ENCODE measurements at regions not wholly inside any gene's neighbourhood (a gene's known extent, or its start where the extent isn't known, plus 50 kb on each side); places are given as distances from the start of the nearest gene placed in this dataset.
"Not testable (repeated sequence)": the region's sequence is repeated elsewhere in the genome, so short reads cannot be mapped to it uniquely, and the experiment has no call there.

DNA sequence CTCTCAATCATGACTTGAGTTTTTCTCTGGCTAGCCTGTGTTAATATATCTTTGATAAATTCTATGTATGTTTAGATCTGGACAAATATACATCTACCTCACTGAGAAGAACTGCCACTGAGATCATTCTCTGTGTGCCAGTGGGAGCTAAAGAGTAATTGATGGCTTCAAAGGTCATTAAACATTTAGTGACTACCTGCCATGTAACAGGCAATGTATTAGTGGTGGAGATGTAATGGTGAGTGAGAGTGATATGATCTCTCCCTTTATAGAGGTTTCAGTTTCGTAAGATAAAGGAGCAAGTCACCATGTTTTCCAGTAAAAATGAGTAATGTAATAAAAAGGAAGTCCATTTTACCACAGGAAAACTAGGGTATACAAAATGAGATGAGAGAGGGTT lies 235.8 kb upstream of the CDH8 start:
- Histone ChIP-seq H3K9me3 (ENCODE audit: low read length) (no peaks in the 10 kb centered on the region), H3K79me2 (replicated peaks; ENCODE audit: insufficient read depth, low read length) (no peaks in the 10 kb centered on the region), H2AFZ (ENCODE audit: low read depth, low read length) (no peak overlapping the region), H4K20me1 (ENCODE audit: insufficient read depth) (no peaks in the 10 kb centered on the region), H3K36me3 (ENCODE audit: insufficient read depth, low read length) (no peaks in the 10 kb centered on the region), H3K27ac (ENCODE audit: low read length) (no peak overlapping the region), H3K27me3 (ENCODE audit: insufficient read depth, low read depth, low read length) (no peaks in the 10 kb centered on the region), H3K9me2 (ENCODE audit: insufficient read depth, low read length) (no peaks in the 10 kb centered on the region), H3F3A (ENCODE audit: insufficient read depth, low read length, poor library complexity, severe bottlenecking) (no peaks in the 10 kb centered on the region), H3K4me3 (ENCODE audit: low read length) (no peak overlapping the region), H3K4me2 (ENCODE audit: low read length) (no peak overlapping the region), H3K9ac (ENCODE audit: low read length) (no peak overlapping the region)
- peak; percentile 21 for TF ChIP-seq POLR2AphosphoS5 (IDR thresholded peaks at IDR 0.05)
- TF ChIP-seq EP300 (conservative IDR thresholded peaks at IDR 0.05; ENCODE audit: poor library complexity, severe bottlenecking): no peak

GRCh38 chr16:62261760-62262159 lies 225.5 kb upstream of the CDH8 start:
- no peaks in the 10 kb centered on the region for H3K9me2 ChIP-seq (ENCODE audit: insufficient read depth, low read length)
- H4K20me1 ChIP-seq (ENCODE audit: insufficient read depth): no peaks in the 10 kb centered on the region
- no peaks in the 10 kb centered on the region for H3K36me3 ChIP-seq (ENCODE audit: insufficient read depth, low read length)
- H3K4me3 ChIP-seq (ENCODE audit: low read length): no peak overlapping the region
- H3K79me2 ChIP-seq (replicated peaks; ENCODE audit: insufficient read depth, low read length): no peaks in the 10 kb centered on the region
- TF ChIP-seq EP300 (conservative IDR thresholded peaks at IDR 0.05; ENCODE audit: poor library complexity, severe bottlenecking) (no peak), MXI1 (conservative IDR thresholded peaks at IDR 0.05; ENCODE audit: poor library complexity, severe bottlenecking) (no peak), POLR2AphosphoS5 (IDR thresholded peaks at IDR 0.05) (no peak), RAD21 (conservative IDR thresholded peaks at IDR 0.05) (no peak), TAF1 (IDR thresholded peaks at IDR 0.05; ENCODE audit: low read depth) (no peak), SMC3 (conservative IDR thresholded peaks at IDR 0.05; ENCODE audit: poor library complexity) (no peak), EZH2 (IDR thresholded peaks at IDR 0.05; ENCODE audit: borderline replicate concordance, insufficient read depth, low read length, poor library complexity, severe bottlenecking) (no peak)
- TF ChIP-seq, protein P1, sequence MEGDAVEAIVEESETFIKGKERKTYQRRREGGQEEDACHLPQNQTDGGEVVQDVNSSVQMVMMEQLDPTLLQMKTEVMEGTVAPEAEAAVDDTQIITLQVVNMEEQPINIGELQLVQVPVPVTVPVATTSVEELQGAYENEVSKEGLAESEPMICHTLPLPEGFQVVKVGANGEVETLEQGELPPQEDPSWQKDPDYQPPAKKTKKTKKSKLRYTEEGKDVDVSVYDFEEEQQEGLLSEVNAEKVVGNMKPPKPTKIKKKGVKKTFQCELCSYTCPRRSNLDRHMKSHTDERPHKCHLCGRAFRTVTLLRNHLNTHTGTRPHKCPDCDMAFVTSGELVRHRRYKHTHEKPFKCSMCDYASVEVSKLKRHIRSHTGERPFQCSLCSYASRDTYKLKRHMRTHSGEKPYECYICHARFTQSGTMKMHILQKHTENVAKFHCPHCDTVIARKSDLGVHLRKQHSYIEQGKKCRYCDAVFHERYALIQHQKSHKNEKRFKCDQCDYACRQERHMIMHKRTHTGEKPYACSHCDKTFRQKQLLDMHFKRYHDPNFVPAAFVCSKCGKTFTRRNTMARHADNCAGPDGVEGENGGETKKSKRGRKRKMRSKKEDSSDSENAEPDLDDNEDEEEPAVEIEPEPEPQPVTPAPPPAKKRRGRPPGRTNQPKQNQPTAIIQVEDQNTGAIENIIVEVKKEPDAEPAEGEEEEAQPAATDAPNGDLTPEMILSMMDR (IDR thresholded peaks at IDR 0.05; ENCODE audit: poor library complexity, severe bottlenecking): no peak
- TF ChIP-seq, protein P2, sequence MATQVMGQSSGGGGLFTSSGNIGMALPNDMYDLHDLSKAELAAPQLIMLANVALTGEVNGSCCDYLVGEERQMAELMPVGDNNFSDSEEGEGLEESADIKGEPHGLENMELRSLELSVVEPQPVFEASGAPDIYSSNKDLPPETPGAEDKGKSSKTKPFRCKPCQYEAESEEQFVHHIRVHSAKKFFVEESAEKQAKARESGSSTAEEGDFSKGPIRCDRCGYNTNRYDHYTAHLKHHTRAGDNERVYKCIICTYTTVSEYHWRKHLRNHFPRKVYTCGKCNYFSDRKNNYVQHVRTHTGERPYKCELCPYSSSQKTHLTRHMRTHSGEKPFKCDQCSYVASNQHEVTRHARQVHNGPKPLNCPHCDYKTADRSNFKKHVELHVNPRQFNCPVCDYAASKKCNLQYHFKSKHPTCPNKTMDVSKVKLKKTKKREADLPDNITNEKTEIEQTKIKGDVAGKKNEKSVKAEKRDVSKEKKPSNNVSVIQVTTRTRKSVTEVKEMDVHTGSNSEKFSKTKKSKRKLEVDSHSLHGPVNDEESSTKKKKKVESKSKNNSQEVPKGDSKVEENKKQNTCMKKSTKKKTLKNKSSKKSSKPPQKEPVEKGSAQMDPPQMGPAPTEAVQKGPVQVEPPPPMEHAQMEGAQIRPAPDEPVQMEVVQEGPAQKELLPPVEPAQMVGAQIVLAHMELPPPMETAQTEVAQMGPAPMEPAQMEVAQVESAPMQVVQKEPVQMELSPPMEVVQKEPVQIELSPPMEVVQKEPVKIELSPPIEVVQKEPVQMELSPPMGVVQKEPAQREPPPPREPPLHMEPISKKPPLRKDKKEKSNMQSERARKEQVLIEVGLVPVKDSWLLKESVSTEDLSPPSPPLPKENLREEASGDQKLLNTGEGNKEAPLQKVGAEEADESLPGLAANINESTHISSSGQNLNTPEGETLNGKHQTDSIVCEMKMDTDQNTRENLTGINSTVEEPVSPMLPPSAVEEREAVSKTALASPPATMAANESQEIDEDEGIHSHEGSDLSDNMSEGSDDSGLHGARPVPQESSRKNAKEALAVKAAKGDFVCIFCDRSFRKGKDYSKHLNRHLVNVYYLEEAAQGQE (IDR thresholded peaks at IDR 0.05; ENCODE audit: borderline replicate concordance): no peak
- H3K27ac ChIP-seq (ENCODE audit: low read length): no peak overlapping the region
- no peaks in the 10 kb centered on the region for H3F3A ChIP-seq (ENCODE audit: insufficient read depth, low read length, poor library complexity, severe bottlenecking)
- no peaks in the 10 kb centered on the region for H3K27me3 ChIP-seq (ENCODE audit: insufficient read depth, low read depth, low read length)
- no peak overlapping the region for H3K4me2 ChIP-seq (ENCODE audit: low read length)
- no peaks in the 10 kb centered on the region for H3K9me3 ChIP-seq (ENCODE audit: low read length)
- H2AFZ ChIP-seq (ENCODE audit: low read depth, low read length): no peak overlapping the region
- H3K9ac ChIP-seq (ENCODE audit: low read length): no peak overlapping the region

DNA sequence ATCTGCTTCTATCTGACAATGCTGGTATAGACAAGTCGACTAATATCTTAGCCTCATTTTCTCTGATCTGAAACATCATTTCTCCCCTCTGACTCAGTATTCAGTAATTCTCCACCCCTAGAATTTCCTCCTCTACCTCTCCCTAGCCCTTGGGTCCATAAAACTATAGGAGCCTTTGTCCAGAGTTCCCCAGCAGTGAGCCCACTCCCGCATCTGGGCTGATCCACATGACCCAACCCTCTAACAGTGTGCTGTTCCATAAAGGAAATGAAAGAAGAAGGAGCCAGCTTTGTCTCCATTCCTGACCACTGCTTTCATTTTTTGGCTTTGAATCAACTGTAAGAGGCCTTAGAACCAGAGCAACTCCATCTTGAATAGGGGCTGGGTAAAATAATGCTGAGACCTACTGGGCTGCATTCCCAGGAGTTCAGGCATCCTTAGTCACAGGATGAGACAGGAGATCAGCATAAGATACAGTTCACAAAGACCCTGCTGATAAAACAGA lies 222.7 kb upstream of the CDH8 start:
- H3F3A ChIP-seq (ENCODE audit: insufficient read depth, low read length, poor library complexity, severe bottlenecking); H3K9me3 ChIP-seq (ENCODE audit: low read length); H3K27ac ChIP-seq (ENCODE audit: low read length); H3K36me3 ChIP-seq (ENCODE audit: insufficient read depth, low read length); H3K4me2 ChIP-seq (ENCODE audit: low read length); H3K9ac ChIP-seq (ENCODE audit: low read length); H3K4me3 ChIP-seq (ENCODE audit: low read length); H3K27me3 ChIP-seq (ENCODE audit: insufficient read depth, low read depth, low read length); H4K20me1 ChIP-seq (ENCODE audit: insufficient read depth); H2AFZ ChIP-seq (ENCODE audit: low read depth, low read length); H3K9me2 ChIP-seq (ENCODE audit: insufficient read depth, low read length); H3K79me2 ChIP-seq (replicated peaks; ENCODE audit: insufficient read depth, low read length): not testable (repeated sequence)
